K562 (cell line): ENCODE measurements at regions not wholly inside any gene's neighbourhood (a gene's known extent, or its start where the extent isn't known, plus 50 kb on each side); places are given as distances from the start of the nearest gene placed in this dataset.

Experiments used
- ATAC-seq: fragments of 200-7000 bp; cut with Tn5 transposase; 3 replicates; pipeline ENCODE4 v1.9.1; 2020; ENCODE audit warnings: moderate library complexity
- BruUV-seq: library from RNA; stranded (reverse); fragments of 400-500 nt; replicated peaks from 2 replicates; lab custom pipeline; 2021; lab: Mats Ljungman, UMichigan
- CTCF ChIA-PET: fragments of 300-600 bp; formaldehyde crosslinking; extraction: SDS; loops from one replicate; lab custom pipeline; 2021; ENCODE audit warnings: low intra/inter-chr PET ratio; lab: Yijun Ruan, JAX
- POLR2A ChIA-PET: fragments of 300-600, 350-650 bp; sonication (Branson Sonifier 250); formaldehyde crosslinking; extraction: SDS; loops from one replicate; lab custom pipeline; 2021; ENCODE audit warnings: antibody characterized with exemption, inconsistent platforms; lab: Yijun Ruan, JAX
- DNase-seq, 4 experiments: peaks; one replicate each; pipeline versions ENCODE4 v3.0.0 to v3.0.0-alpha.2; 2011 to 2018; ENCODE audit warnings: low spot score in 3 of 4, mixed read lengths in 3 of 4; ENCODE audit errors: extremely low read depth in 1 of 4
- FAIRE-seq: peaks from 2 replicates; lab custom pipeline; 2011; peaks lifted over from hg19 to GRCh38; lab: Jason Lieb, UNC
- H2AFZ ChIP-seq: 2 replicates; pipeline ENCODE4 v1.6.0; 2011; ENCODE audit warnings: low read depth, low read length, control low read depth, inconsistent platforms
- H3K27ac ChIP-seq: fragments of 200-600 bp; 3 replicates; pipeline ENCODE4 v1.8.0; 2011; ENCODE audit warnings: low read depth, mild to moderate bottlenecking, control low read depth, inconsistent platforms, low read length, moderate library complexity, mixed read lengths; ENCODE audit errors: extremely low read depth
- H3K27me3 ChIP-seq, 2 experiments: fragments of 300-600 bp in 1 of 2; 2 replicates in 1 of 2; 3 replicates in 1 of 2; pipeline versions ENCODE4 v1.6.0 to v1.8.0; 2011; ENCODE audit warnings: inconsistent platforms in 2 of 2, low read length in 2 of 2, mild to moderate bottlenecking in 1 of 2, mixed read lengths in 1 of 2, moderate library complexity in 1 of 2; ENCODE audit not compliant: control insufficient read depth in 2 of 2, insufficient read depth in 2 of 2
- H3K36me3 ChIP-seq: fragments of 300-600 bp; 3 replicates; pipeline ENCODE4 v1.8.0; 2011; ENCODE audit warnings: mild to moderate bottlenecking, low read length, inconsistent platforms; ENCODE audit not compliant: control insufficient read depth, insufficient read depth
- H3K4me1 ChIP-seq, 2 experiments: fragments of 200-600 bp in 1 of 2; replicated peaks in 1 of 2; 2 replicates in 1 of 2; 3 replicates in 1 of 2; pipeline versions ENCODE4 v1.5.1 to v1.8.0; 2011; ENCODE audit warnings: inconsistent platforms in 2 of 2, low read length in 2 of 2, mild to moderate bottlenecking in 1 of 2, mixed read lengths in 1 of 2, moderate library complexity in 1 of 2; ENCODE audit not compliant: control insufficient read depth in 2 of 2, insufficient read depth in 2 of 2
- H3K4me2 ChIP-seq: 2 replicates; pipeline ENCODE4 v1.6.1; 2011; ENCODE audit warnings: low read length, control low read depth, inconsistent platforms, mixed read lengths; ENCODE audit not compliant: insufficient read depth
- H3K4me3 ChIP-seq: fragments of 200-600 bp; sonication (generic), shearing (Covaris generic); 2 replicates; pipeline ENCODE4 v1.5.1; 2016; ENCODE audit warnings: control low read depth, inconsistent platforms
- H3K79me2 ChIP-seq: fragments of 200-600 bp; 3 replicates; pipeline ENCODE4 v1.8.0; 2011; ENCODE audit warnings: low read length, inconsistent platforms; ENCODE audit not compliant: control insufficient read depth, insufficient read depth
- H3K9ac ChIP-seq, 2 experiments: 2 replicates each; pipeline versions ENCODE4 v1.6.0 to v1.6.1; 2011; ENCODE audit warnings: low read depth in 2 of 2, low read length in 2 of 2, control low read depth in 1 of 2, inconsistent platforms in 1 of 2, mild to moderate bottlenecking in 1 of 2, mixed read lengths in 1 of 2; ENCODE audit not compliant: insufficient read depth in 1 of 2
- H3K9me1 ChIP-seq: one replicate; pipeline ENCODE4 v1.6.0; 2011; ENCODE audit warnings: inconsistent platforms, mild to moderate bottlenecking, low read length, moderate library complexity; ENCODE audit not compliant: control insufficient read depth, insufficient read depth
- H3K9me3 ChIP-seq: replicated peaks from 2 replicates; pipeline ENCODE4 v1.5.1; 2011; ENCODE audit warnings: low read depth, low read length, inconsistent platforms; ENCODE audit not compliant: control insufficient read depth, insufficient read depth
- H4K20me1 ChIP-seq: replicated peaks from 2 replicates; pipeline ENCODE4 v1.6.1; 2011; ENCODE audit warnings: low read length, inconsistent platforms, mixed read lengths; ENCODE audit not compliant: control insufficient read depth, insufficient read depth
- BCL6 ChIP-seq: fragments of 250-450 bp; sonication (Bioruptor Pico); IDR thresholded peaks from 2 replicates; pipeline ENCODE4 v1.4.0; 2020
- DACH1 ChIP-seq: fragments of 450-650 bp; IDR thresholded peaks from 2 replicates; pipeline ENCODE4 v1.6.1; 2018; ENCODE audit not compliant: partially characterized antibody
- GTF2B ChIP-seq: IDR thresholded peaks from 2 replicates; pipeline ENCODE4 v1.6.1; 2011; ENCODE audit not compliant: insufficient read length; ENCODE audit errors: extremely low read depth
- NFATC3 ChIP-seq: fragments of 450-650 bp; IDR thresholded peaks from 2 replicates; pipeline ENCODE4 v1.6.1; 2017; ENCODE audit warnings: mild to moderate bottlenecking
- NR2C2 ChIP-seq, 2 experiments: fragments of 200-800 bp in 1 of 2; sonication (Bioruptor generic) in 1 of 2; sonication (generic) in 1 of 2; formaldehyde crosslinking in 1 of 2; IDR thresholded peaks; 2 replicates each; pipeline versions ENCODE4 v1.6.1 to v1.8.0; 2016 to 2022; ENCODE audit warnings: mild to moderate bottlenecking in 1 of 2, missing compliant biosample characterization in 1 of 2, missing genetic modification characterization in 1 of 2, missing genetic modification reagents in 1 of 2
- NR3C1 ChIP-seq: sonication (generic); formaldehyde crosslinking; IDR thresholded peaks from 2 replicates; pipeline ENCODE4 v1.8.1; 2022; ENCODE audit warnings: missing genetic modification reagents
- NR4A1 ChIP-seq, 2 experiments: fragments of 250-450 bp in 1 of 2; fragments of 450-650 bp in 1 of 2; sonication (Bioruptor Pico) in 1 of 2; IDR thresholded peaks; 2 replicates each; pipeline versions ENCODE4 v1.4.0 to v1.6.1; 2016 to 2020; ENCODE audit warnings: mild to moderate bottlenecking in 2 of 2, missing compliant biosample characterization in 1 of 2, missing genetic modification characterization in 1 of 2, moderate library complexity in 1 of 2
- POLR2AphosphoS5 ChIP-seq: IDR thresholded peaks from 2 replicates; pipeline ENCODE4 v1.6.1; 2011; ENCODE audit warnings: mild to moderate bottlenecking, low read depth, low read length, moderate library complexity; ENCODE audit not compliant: control insufficient read depth, insufficient read depth
- POLR2G ChIP-seq: fragments of 200-400 bp; formaldehyde crosslinking; IDR thresholded peaks from 2 replicates; pipeline ENCODE4 v1.6.1; 2017; ENCODE audit warnings: low read depth, mild to moderate bottlenecking, antibody characterized with exemption, low read length, moderate library complexity
- PTBP1 ChIP-seq: fragments of 200-400 bp; formaldehyde crosslinking; IDR thresholded peaks from 2 replicates; pipeline ENCODE4 v1.6.1; 2017; ENCODE audit warnings: low read depth, low read length
- RCOR1 ChIP-seq, 2 experiments: IDR thresholded peaks; 2 replicates each; pipeline ENCODE4 v1.6.1; 2012; ENCODE audit warnings: low read depth in 2 of 2, low read length in 2 of 2, borderline replicate concordance in 1 of 2, improper control_type of control experiment in 1 of 2
- SMARCE1 ChIP-seq: fragments of 450-650 bp; IDR thresholded peaks from 2 replicates; pipeline ENCODE4 v1.7.1; 2016; ENCODE audit warnings: mild to moderate bottlenecking
- SMC3 ChIP-seq: conservative IDR thresholded peaks from 2 replicates; pipeline ENCODE4 v1.6.1; 2011; ENCODE audit warnings: low read depth, low read length, improper control_type of control experiment; ENCODE audit not compliant: insufficient read depth
- TCF7 ChIP-seq: sonication (generic); IDR thresholded peaks from 2 replicates; pipeline ENCODE4 v1.6.1; 2016; ENCODE audit warnings: antibody characterized with exemption, borderline replicate concordance
- THRB ChIP-seq: fragments of 450-650 bp; formaldehyde crosslinking; conservative IDR thresholded peaks from 2 replicates; pipeline ENCODE4 v1.4.0; 2022; ENCODE audit warnings: mild to moderate bottlenecking, missing genetic modification characterization
- XRCC5 ChIP-seq: fragments of 200-400 bp; formaldehyde crosslinking; IDR thresholded peaks from 2 replicates; pipeline ENCODE4 v1.6.1; 2017; ENCODE audit warnings: low read depth, mild to moderate bottlenecking, low read length
- ZNF395 ChIP-seq: fragments of 200-800 bp; sonication (Bioruptor generic); IDR thresholded peaks from 2 replicates; pipeline ENCODE4 v1.6.1; 2017; ENCODE audit warnings: missing genetic modification characterization, missing compliant biosample characterization
- WGBS: fragments of 100-300 bp; shearing (Covaris generic); methylation state at CpG from one replicate; pipeline ENCODE4 v1.1.6; 2016; ENCODE audit warnings: low coverage, mixed read lengths; ENCODE audit not compliant: insufficient coverage; ENCODE audit errors: missing lambda C conversion rate; 5-methylcytosine and 5-hydroxymethylcytosine counted together
- in situ Hi-C: fragments of 300-500 bp; cut with MboI; formaldehyde crosslinking; loops from 4 replicates; pipeline ENCODE4 v1.15.0; 2018; ENCODE audit warnings: inconsistent platforms, mixed read lengths
- intact Hi-C: fragments of 100-400 bp; cut with micrococcal nuclease; formaldehyde crosslinking; loops from 2 replicates; pipeline ENCODE4 v1.14.2; 2022

- TF ChIP-seq THRB (CRISPR knock-in tag) (no peak), RCOR1 (IDR thresholded peaks at IDR 0.05; ENCODE audit: borderline replicate concordance in 1 of 2, low read depth in 2 of 2, low read length in 2 of 2) (no peak), NFATC3 (no peak), NR2C2 (CRISPR knock-in tag; IDR thresholded peaks at IDR 0.05) (no peak), NR2C2 (tag; IDR thresholded peaks at IDR 0.05) (no peak), GTF2B (no peak), SMARCE1 (no peak), PTBP1 (no peak), NR3C1 (CRISPR knock-in tag) (no peak), TCF7 (no peak), NR4A1 (CRISPR knock-in tag; IDR thresholded peaks at IDR 0.05) (no peak), NR4A1 (tag; IDR thresholded peaks at IDR 0.05) (no peak), ZNF395 (CRISPR knock-in tag) (no peak), POLR2G (no peak), BCL6 (CRISPR knock-in tag) (no peak), XRCC5 (no peak), SMC3 (no peak), DACH1 (no peak), POLR2AphosphoS5 (no peak)
- BruUV-seq, result no TSS peak
- Histone ChIP-seq H4K20me1 (no peaks in the 10 kb centered on the region), H3K27ac (no peak overlapping the region), H3K4me1 (no peaks in the 10 kb centered on the region), H3K27me3 (peaks cover 0 to 4% of the 10 kb centered on the region in 2 experiments; a peak in 1 of 5 replicates), H3K4me2 (no peak overlapping the region), H3K9me3 (no peaks in the 10 kb centered on the region), H3K4me3 (no peak overlapping the region), H3K79me2 (no peaks in the 10 kb centered on the region), H3K9ac (no peak overlapping the region), H2AFZ (no peak overlapping the region), H3K36me3 (no peaks in the 10 kb centered on the region), H3K9me1 (no peaks in the 10 kb centered on the region)
- FAIRE-seq (no peak), ATAC-seq (no peak), DNase-seq (no peak)
- ChIA-PET CTCF (no interaction called here), POLR2A (interaction anchor here (0.7 kb wide), 1 partner anchor 106 kb away, joined by 3 read pairs; no protein-coding TSS in a partner anchor)
- 0% methylated on average over 10 of the region's 10 CpGs for WGBS
- intact Hi-C loops (no loop called here), in situ Hi-C loops (no loop called here)
These were observed 190.9 kb downstream of the GADD45G start for GRCh38 chr9:89795538-89796195.
